Common myeloid progenitor, CD34-positive (primary cell): ENCODE measurements at regions not wholly inside any gene's neighbourhood (a gene's known extent, or its start where the extent isn't known, plus 50 kb on each side); places are given as distances from the start of the nearest gene placed in this dataset.
"Not testable (repeated sequence)": the region's sequence is repeated elsewhere in the genome, so short reads cannot be mapped to it uniquely, and the experiment has no call there.

Experiments
- CTCF ChIA-PET: fragments of 350-600 bp; sonication (Branson Sonifier 250); formaldehyde crosslinking; loops from one replicate; lab custom pipeline; 2021; ENCODE audit warnings: antibody characterized with exemption; lab: Charles Lee
- POLR2A ChIA-PET: fragments of 350-600 bp; sonication (Branson Sonifier 250); formaldehyde crosslinking; loops from one replicate; lab custom pipeline; 2021; ENCODE audit warnings: antibody characterized with exemption; lab: Charles Lee
- DNase-seq, 3 donors: peaks; one replicate each; pipeline versions ENCODE4 v3.0.0 to v3.0.0-alpha.2; 2013
- H3K27ac ChIP-seq, 2 experiments: 1 replicate in 1 of 2; 2 replicates in 1 of 2; pipeline ENCODE4 v1.7.0; 2013; ENCODE audit warnings: inconsistent platforms in 2 of 2, low read length in 2 of 2, mild to moderate bottlenecking in 2 of 2, low read depth in 1 of 2, moderate library complexity in 1 of 2; ENCODE audit not compliant: severe bottlenecking in 2 of 2, insufficient read depth in 1 of 2, poor library complexity in 1 of 2
- H3K27me3 ChIP-seq, 5 experiments: replicated peaks in 2 of 5; 1 replicate in 3 of 5; 2 replicates in 2 of 5; pipeline versions ENCODE4 v1.6.1 to v1.7.0; 2013; ENCODE audit warnings: low read length in 4 of 5, mild to moderate bottlenecking in 2 of 5, moderate library complexity in 2 of 5, inconsistent platforms in 1 of 5; ENCODE audit not compliant: insufficient read depth in 5 of 5, control insufficient read depth in 4 of 5
- H3K36me3 ChIP-seq, 4 experiments: 1 replicate in 2 of 4; 2 replicates in 2 of 4; pipeline versions ENCODE4 v1.6.1 to v1.7.0; 2013; ENCODE audit warnings: low read length in 3 of 4, control low read depth in 1 of 4, mild to moderate bottlenecking in 1 of 4; ENCODE audit not compliant: control insufficient read depth in 4 of 4, insufficient read depth in 4 of 4
- H3K4me1 ChIP-seq, 4 experiments: 1 replicate in 3 of 4; 2 replicates in 1 of 4; pipeline versions ENCODE4 v1.6.1 to v1.7.1; 2013; ENCODE audit warnings: low read length in 3 of 4, mild to moderate bottlenecking in 3 of 4, control low read depth in 1 of 4, inconsistent platforms in 1 of 4, moderate library complexity in 1 of 4; ENCODE audit not compliant: control insufficient read depth in 4 of 4, insufficient read depth in 4 of 4; ENCODE audit errors: control extremely low read depth in 1 of 4
- H3K4me3 ChIP-seq, 7 experiments: 1 replicate in 4 of 7; 2 replicates in 3 of 7; pipeline versions ENCODE4 v1.5.1 to v1.7.0; 2013; ENCODE audit warnings: mild to moderate bottlenecking in 7 of 7, low read length in 6 of 7, moderate library complexity in 6 of 7, inconsistent platforms in 2 of 7, low read depth in 2 of 7, control low read depth in 1 of 7; ENCODE audit not compliant: insufficient read depth in 4 of 7, control insufficient read depth in 1 of 7; ENCODE audit errors: extremely low read depth in 1 of 7
- H3K9me3 ChIP-seq, 5 experiments: 1 replicate in 4 of 5; 2 replicates in 1 of 5; pipeline versions ENCODE4 v1.6.1 to v1.7.1; 2013; ENCODE audit warnings: low read length in 4 of 5, mild to moderate bottlenecking in 2 of 5, inconsistent platforms in 1 of 5, low read depth in 1 of 5, moderate library complexity in 1 of 5; ENCODE audit not compliant: control insufficient read depth in 4 of 5, insufficient read depth in 2 of 5; ENCODE audit errors: control extremely low read depth in 1 of 5
- WGBS: methylation state at CpG from one replicate; pipeline ENCODE4 v1.1.5; 2013; ENCODE audit not compliant: insufficient coverage; 5-methylcytosine and 5-hydroxymethylcytosine counted together

- POLR2A ChIA-PET, H3K9me3 ChIP-seq, H3K4me1 ChIP-seq, DNase-seq, H3K36me3 ChIP-seq, CTCF ChIA-PET, H3K27ac ChIP-seq, H3K27me3 ChIP-seq, H3K4me3 ChIP-seq: not testable (repeated sequence)
- WGBS: 98% methylated on average over 5 of the region's 5 CpGs
These were observed 235.9 kb upstream of the NSMCE3 start for GRCh38 chr15:29505535-29505934.

GRCh38 chr15:29490747-29491471 is 221.3 kb upstream of the NSMCE3 start:
- POLR2A ChIA-PET: no interaction called here

GRCh38 chr15:29480949-29481348 is 211.3 kb upstream of the NSMCE3 start:
- Histone ChIP-seq H3K27ac (no peak overlapping the region), H3K4me3 (no peak overlapping the region), H3K36me3 (no peaks in the 10 kb centered on the region), H3K27me3 (peaks cover 0 to 8% (median 0%) of the 10 kb centered on the region in 5 experiments), H3K9me3 (no peaks in the 10 kb centered on the region), H3K4me1 (no peaks in the 10 kb centered on the region)
- WGBS: 92% methylated on average over 2 of the region's 4 CpGs
- POLR2A ChIA-PET: no interaction called here
- DNase-seq: no peak
- CTCF ChIA-PET: no interaction called here

More at GRCh38 chr15:29490747-29491471, 221.3 kb upstream of the NSMCE3 start:
- CTCF ChIA-PET: no interaction called here
- Histone ChIP-seq H3K4me1 (no peaks in the 10 kb centered on the region), H3K9me3 (peaks cover 0 to 2% (median 0%) of the 10 kb centered on the region in 5 experiments), H3K27me3 (peaks cover 0 to 2% (median 0%) of the 10 kb centered on the region in 5 experiments), H3K4me3 (no peak overlapping the region), H3K27ac (no peak overlapping the region), H3K36me3 (no peaks in the 10 kb centered on the region)
- 98% methylated on average over 19 of the region's 25 CpGs for WGBS
- DNase-seq: no peak

GRCh38 chr15:29480278-29480677 is 210.7 kb upstream of the NSMCE3 start:
- POLR2A ChIA-PET: no interaction called here
- H3K27ac ChIP-seq: no peak overlapping the region
- no peak for DNase-seq
- no peaks in the 10 kb centered on the region for H3K9me3 ChIP-seq
- WGBS: 82% methylated on average over 8 of the region's 8 CpGs
- peaks cover 0 to 8% (median 0%) of the 10 kb centered on the region in 5 experiments for H3K27me3 ChIP-seq
- CTCF ChIA-PET: no interaction called here
- no peak overlapping the region for H3K4me3 ChIP-seq
- no peaks in the 10 kb centered on the region for H3K4me1 ChIP-seq
- no peaks in the 10 kb centered on the region for H3K36me3 ChIP-seq

GRCh38 chr15:29477256-29477655 is 207.6 kb upstream of the NSMCE3 start:
- Histone ChIP-seq H3K4me3 (no peak overlapping the region), H3K27me3 (peaks cover 0 to 5% (median 0%) of the 10 kb centered on the region in 5 experiments), H3K9me3 (no peaks in the 10 kb centered on the region), H3K4me1 (no peaks in the 10 kb centered on the region), H3K36me3 (no peaks in the 10 kb centered on the region), H3K27ac (no peak overlapping the region)
- POLR2A ChIA-PET: no interaction called here
- CTCF ChIA-PET: no interaction called here
- 90% methylated on average over 1 of the region's 2 CpGs for WGBS
- no peak for DNase-seq

- DNase-seq: no peak
- H3K9me3 ChIP-seq: no peaks in the 10 kb centered on the region
- POLR2A ChIA-PET: no interaction called here
- 96% methylated on average over 12 of the region's 17 CpGs for WGBS
- no peak overlapping the region for H3K4me3 ChIP-seq
- H3K27me3 ChIP-seq: peaks cover 0 to 5% (median 0%) of the 10 kb centered on the region in 5 experiments
- CTCF ChIA-PET: no interaction called here
- no peaks in the 10 kb centered on the region for H3K36me3 ChIP-seq
- no peaks in the 10 kb centered on the region for H3K4me1 ChIP-seq
- no peak overlapping the region for H3K27ac ChIP-seq
These were observed 207.0 kb upstream of the NSMCE3 start for GRCh38 chr15:29476503-29477080.

- Histone ChIP-seq H3K4me3 (no peak overlapping the region), H3K36me3 (no peaks in the 10 kb centered on the region), H3K27ac (no peak overlapping the region), H3K27me3 (peaks cover 0 to 2% (median 0%) of the 10 kb centered on the region in 5 experiments), H3K9me3 (no peaks in the 10 kb centered on the region), H3K4me1 (no peaks in the 10 kb centered on the region)
- ChIA-PET POLR2A (no interaction called here), CTCF (no interaction called here)
- 98% methylated on average over 8 of the region's 10 CpGs for WGBS
- no peak for DNase-seq
These were observed 205.5 kb upstream of the NSMCE3 start for GRCh38 chr15:29475096-29475495.
